HG03108 (cell line): ENCODE measurements at regions not wholly inside any gene's neighbourhood (a gene's known extent, or its start where the extent isn't known, plus 50 kb on each side); places are given as distances from the start of the nearest gene placed in this dataset.

Experiments
- ATAC-seq: cut with Tn5 transposase; IDR thresholded peaks from one replicate; pipeline ENCODE4 v1.9.1; 2021; ENCODE audit warnings: moderate library complexity; ENCODE audit not compliant: unreplicated experiment

- no peak for ATAC-seq
Observed at GRCh38 chr14:54126947-54127346, 170.3 kb upstream of the BMP4 start.

GRCh38 chr14:54127526-54127925 is 170.9 kb upstream of the BMP4 start:
- ATAC-seq: no peak

- no peak for ATAC-seq
Observed at GRCh38 chr14:54129850-54130640, 173.4 kb upstream of the BMP4 start.

- no peak for ATAC-seq
Observed at GRCh38 chr14:54132496-54132895, 175.9 kb upstream of the BMP4 start.

GRCh38 chr14:54133896-54134295 is 177.3 kb upstream of the BMP4 start:
- ATAC-seq: no peak

- ATAC-seq: no peak
Observed at GRCh38 chr14:54135804-54136280, 179.2 kb upstream of the BMP4 start.

GRCh38 chr14:54136894-54137613 is 180.4 kb upstream of the BMP4 start:
- no peak for ATAC-seq

GRCh38 chr14:54137614-54137961 is 181.0 kb upstream of the BMP4 start:
- ATAC-seq: no peak

GRCh38 chr14:54138024-54138353 is 181.4 kb upstream of the BMP4 start:
- no peak for ATAC-seq

GRCh38 chr14:54138354-54139038 is 181.9 kb upstream of the BMP4 start:
- no peak for ATAC-seq

- no peak for ATAC-seq
Observed at GRCh38 chr14:54140551-54140950, 183.9 kb upstream of the BMP4 start.

GRCh38 chr14:54146601-54147000 is 190.0 kb upstream of the BMP4 start:
- no peak for ATAC-seq

- ATAC-seq: no peak
Observed at GRCh38 chr14:54147282-54147681, 190.7 kb upstream of the BMP4 start.

- no peak for ATAC-seq
Observed at GRCh38 chr14:54147758-54148157, 191.1 kb upstream of the BMP4 start.

GRCh38 chr14:54148251-54148650 is 191.6 kb upstream of the BMP4 start:
- no peak for ATAC-seq

- ATAC-seq: no peak
Observed at GRCh38 chr14:54152351-54152750, 195.7 kb upstream of the BMP4 start.

- no peak for ATAC-seq
Observed at GRCh38 chr14:54166049-54166950, 209.7 kb upstream of the BMP4 start.

GRCh38 chr14:54168489-54168888 is 211.9 kb upstream of the BMP4 start:
- no peak for ATAC-seq

- no peak for ATAC-seq
Observed at GRCh38 chr14:54169254-54169924, 212.8 kb upstream of the BMP4 start.

GRCh38 chr14:54170301-54170700 is 213.7 kb upstream of the BMP4 start:
- ATAC-seq: no peak
